HEK293T (cell line): ENCODE measurements at regions not wholly inside any gene's neighbourhood (a gene's known extent, or its start where the extent isn't known, plus 50 kb on each side); places are given as distances from the start of the nearest gene placed in this dataset.

Source experiments
- CTCF ChIA-PET: fragments of 350-600 bp; formaldehyde crosslinking; extraction: SDS; loops from one replicate; lab custom pipeline; 2021; ENCODE audit warnings: antibody characterized with exemption, inconsistent platforms; lab: Yijun Ruan, JAX
- POLR2A ChIA-PET: fragments of 350-600 bp; formaldehyde crosslinking; extraction: SDS; loops from one replicate; lab custom pipeline; 2020; ENCODE audit warnings: antibody characterized with exemption, inconsistent platforms; lab: Yijun Ruan, JAX
- DNase-seq: peaks from one replicate; pipeline ENCODE4 v3.0.0; 2012; ENCODE audit warnings: mixed read lengths; ENCODE audit errors: extremely low spot score
- ARNT ChIP-seq: fragments of 450-650 bp; IDR thresholded peaks from 2 replicates; pipeline ENCODE4 v1.6.1; 2017; ENCODE audit warnings: mild to moderate bottlenecking
- BHLHE40 ChIP-seq: fragments of 450-650 bp; IDR thresholded peaks from 2 replicates; pipeline ENCODE4 v1.6.1; 2016; ENCODE audit warnings: mild to moderate bottlenecking, moderate library complexity, borderline replicate concordance
- CTBP1 ChIP-seq: fragments of 450-650 bp; IDR thresholded peaks from 2 replicates; pipeline ENCODE4 v1.6.1; 2016; ENCODE audit warnings: borderline replicate concordance
- ELF4 ChIP-seq: fragments of 450-650 bp; IDR thresholded peaks from 2 replicates; pipeline ENCODE4 v1.6.1; 2017; ENCODE audit warnings: antibody characterized with exemption
- FOXA1 ChIP-seq: fragments of 450-650 bp; IDR thresholded peaks from 2 replicates; pipeline ENCODE4 v1.6.1; 2016; ENCODE audit warnings: mild to moderate bottlenecking
- FOXK2 ChIP-seq: fragments of 450-650 bp; IDR thresholded peaks from 2 replicates; pipeline ENCODE4 v1.6.1; 2016; ENCODE audit warnings: mild to moderate bottlenecking
- FOXM1 ChIP-seq: fragments of 450-650 bp; IDR thresholded peaks from 2 replicates; pipeline ENCODE4 v1.6.1; 2017; ENCODE audit warnings: mild to moderate bottlenecking, borderline replicate concordance
- HDGF ChIP-seq: fragments of 450-650 bp; IDR thresholded peaks from 2 replicates; pipeline ENCODE4 v1.6.1; 2017; ENCODE audit warnings: antibody characterized with exemption, borderline replicate concordance
- L3MBTL2 ChIP-seq: fragments of 450-650 bp; conservative IDR thresholded peaks from 2 replicates; pipeline ENCODE4 v1.6.1; 2016; ENCODE audit warnings: mild to moderate bottlenecking
- LEF1 ChIP-seq: fragments of 450-650 bp; IDR thresholded peaks from 2 replicates; pipeline ENCODE4 v1.6.1; 2017; ENCODE audit warnings: mild to moderate bottlenecking, borderline replicate concordance
- NFRKB ChIP-seq: fragments of 450-650 bp; IDR thresholded peaks from 2 replicates; pipeline ENCODE4 v1.6.1; 2016; ENCODE audit warnings: mild to moderate bottlenecking, moderate library complexity
- PKNOX1 ChIP-seq: fragments of 450-650 bp; IDR thresholded peaks from 2 replicates; pipeline ENCODE4 v1.6.1; 2016
- SP1 ChIP-seq: fragments of 450-650 bp; IDR thresholded peaks from 2 replicates; pipeline ENCODE4 v1.6.1; 2017
- SUZ12 ChIP-seq: fragments of 450-650 bp; IDR thresholded peaks from 2 replicates; pipeline ENCODE4 v1.6.1; 2016; ENCODE audit warnings: mild to moderate bottlenecking
- TARDBP ChIP-seq: fragments of 450-650 bp; IDR thresholded peaks from 2 replicates; pipeline ENCODE4 v1.6.1; 2016
- ZNF384 ChIP-seq: fragments of 450-650 bp; IDR thresholded peaks from 2 replicates; pipeline ENCODE4 v1.6.1; 2016

DNA sequence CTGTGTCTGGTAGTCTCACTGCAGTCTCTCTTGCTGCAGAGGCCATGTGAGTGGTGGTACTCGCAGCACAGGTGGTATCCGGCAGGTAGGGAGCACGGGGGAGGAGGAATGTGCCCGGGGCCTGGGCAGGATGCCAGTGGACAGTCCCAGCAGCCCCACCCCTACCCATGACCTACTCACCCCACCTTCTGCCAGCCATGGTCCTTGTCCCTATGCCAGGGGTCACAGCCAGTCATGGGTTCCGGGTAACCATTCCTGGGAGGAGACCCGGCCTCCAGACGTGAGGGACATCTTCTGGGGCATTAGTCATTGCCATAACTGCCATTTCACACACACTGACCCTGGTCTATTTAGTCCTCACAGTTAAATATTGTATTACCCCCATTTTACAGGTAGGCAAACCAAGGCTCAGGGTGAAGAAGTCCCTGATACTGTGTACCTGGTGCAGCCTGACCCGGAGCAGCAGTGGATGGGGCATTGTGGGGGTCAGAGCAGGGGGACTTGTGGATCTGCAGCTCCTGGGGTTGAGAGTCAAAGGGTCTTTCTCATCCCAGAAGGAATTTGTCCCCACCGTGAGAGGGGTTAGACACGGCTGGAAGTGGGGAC, 58.8 kb upstream of the TAC4 start:
- POLR2A ChIA-PET, result no interaction called here
- TF ChIP-seq SUZ12, result no peak
- TF ChIP-seq TARDBP, result no peak
- DNase-seq, result no peak
- CTCF ChIA-PET, result no interaction called here

- ChIA-PET POLR2A (no interaction called here), CTCF (no interaction called here)
- no peak for TF ChIP-seq NFRKB
- TF ChIP-seq CTBP1, result no peak
- TF ChIP-seq SP1, result no peak
- no peak for TF ChIP-seq PKNOX1
- TF ChIP-seq HDGF, result no peak
- no peak for TF ChIP-seq L3MBTL2
- TF ChIP-seq TARDBP, result no peak
- no peak for TF ChIP-seq FOXA1
- TF ChIP-seq FOXM1, result no peak
- no peak for TF ChIP-seq LEF1
- no peak for TF ChIP-seq ARNT
- no peak for TF ChIP-seq ZNF384
- TF ChIP-seq BHLHE40, result no peak
- TF ChIP-seq SUZ12, result no peak
- no peak for DNase-seq
Measured at GRCh38 chr17:49907279-49907678, 59.4 kb upstream of the TAC4 start.

DNA sequence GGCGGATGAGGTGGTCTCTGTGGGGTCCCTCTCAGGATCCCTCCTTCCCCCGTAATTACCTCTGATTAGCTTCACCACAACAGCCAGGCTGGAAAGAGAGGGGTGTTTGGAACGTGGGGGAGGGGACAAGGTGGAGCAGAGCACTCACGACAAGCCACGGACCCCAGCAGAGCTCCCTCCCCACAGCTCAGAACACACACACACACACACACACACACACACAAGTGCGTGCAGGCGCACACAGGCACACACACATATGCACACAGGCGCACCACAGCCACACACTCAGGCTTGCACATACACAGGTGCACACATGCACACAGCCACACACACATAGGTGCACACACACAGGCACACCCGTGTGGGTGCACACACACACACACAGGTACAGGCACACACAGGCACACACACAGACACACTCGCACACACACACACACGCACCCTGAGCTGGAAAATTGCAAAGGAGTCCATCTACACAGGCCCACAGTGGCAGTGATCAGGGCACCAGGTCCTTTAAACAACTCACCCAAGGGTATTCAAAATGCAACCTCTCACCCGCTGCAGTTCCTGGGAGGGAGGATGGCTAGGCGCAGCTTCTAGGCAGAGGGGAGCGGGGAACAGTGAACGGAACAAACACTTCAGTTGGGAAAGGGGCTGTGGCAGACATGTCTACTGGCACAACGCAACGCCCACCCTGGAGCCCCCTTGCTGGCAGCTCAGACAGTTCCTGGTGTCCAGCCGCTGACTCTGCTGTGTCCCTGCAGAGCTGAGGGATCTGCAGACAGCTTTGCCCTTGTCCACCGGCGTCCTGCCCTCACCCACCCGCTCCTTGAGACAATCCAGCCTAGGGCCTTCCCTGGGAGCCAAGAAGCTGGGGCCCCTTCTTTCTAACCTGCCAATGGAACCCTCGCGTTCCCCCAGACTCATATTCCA, 59.9 kb upstream of the DLX4 start:
- ChIA-PET POLR2A (interaction anchor here (0.8 to 1.2 kb wide), 2 partner anchors 8 to 121 kb away, joined by 3 read pairs; no protein-coding TSS in a partner anchor), CTCF (no interaction called here)
- no peak for DNase-seq
- no peak for TF ChIP-seq SP1
- no peak for TF ChIP-seq BHLHE40
- no peak for TF ChIP-seq ZNF384
- TF ChIP-seq LEF1, result no peak
- no peak for TF ChIP-seq ARNT
- TF ChIP-seq ELF4, result no peak
- TF ChIP-seq FOXA1, result no peak
- no peak for TF ChIP-seq SUZ12
- TF ChIP-seq HDGF, result no peak
- TF ChIP-seq NFRKB, result no peak
- no peak for TF ChIP-seq PKNOX1
- no peak for TF ChIP-seq CTBP1

GRCh38 chr17:49910094-49910857, 58.7 kb upstream of the DLX4 start:
- DNase-seq, result no peak
- ChIA-PET POLR2A (interaction anchor here (0.8 to 1.2 kb wide), 2 partner anchors 9 to 58 kb away, joined by 3 read pairs; partner anchors contain the start of gene DLX4), CTCF (no interaction called here)
- no peak for TF ChIP-seq CTBP1
- TF ChIP-seq BHLHE40, result no peak
- TF ChIP-seq LEF1, result no peak
- no peak for TF ChIP-seq ARNT
- no peak for TF ChIP-seq ZNF384
- no peak for TF ChIP-seq HDGF
- TF ChIP-seq TARDBP, result no peak

DNA sequence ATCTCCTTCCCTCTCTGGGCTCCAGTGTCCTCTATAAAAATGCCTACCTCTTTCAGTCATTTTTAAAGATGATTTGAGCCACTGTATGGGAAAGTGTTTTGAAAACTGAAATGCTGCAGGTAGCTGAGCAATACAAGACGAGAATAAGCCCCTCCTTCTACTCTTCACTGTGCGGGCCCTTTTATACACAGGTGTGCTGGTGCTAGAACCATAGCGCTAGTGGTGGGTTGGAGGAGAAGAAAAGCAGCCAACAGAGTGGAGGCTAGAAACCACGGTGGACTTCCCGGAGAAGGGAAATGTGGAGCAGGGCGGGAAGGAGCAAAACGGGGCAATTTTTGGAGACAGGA, 58.2 kb upstream of the DLX4 start:
- TF ChIP-seq L3MBTL2, result no peak
- no peak for TF ChIP-seq PKNOX1
- TF ChIP-seq ELF4, result no peak
- no peak for TF ChIP-seq SP1
- TF ChIP-seq FOXM1, result no peak
- no peak for TF ChIP-seq NFRKB
- TF ChIP-seq FOXA1, result no peak
- no peak for TF ChIP-seq FOXK2
- TF ChIP-seq BHLHE40, result no peak
- TF ChIP-seq TARDBP, result no peak
- no peak for TF ChIP-seq LEF1
- no peak for TF ChIP-seq ARNT
- no peak for TF ChIP-seq HDGF
- no peak for TF ChIP-seq CTBP1
- no peak for TF ChIP-seq SUZ12
- DNase-seq, result no peak
- CTCF ChIA-PET, result no interaction called here
- POLR2A ChIA-PET, result interaction anchor here (0.8 kb wide), 1 partner anchor 58 kb away, joined by 3 read pairs; the partner anchor contains the start of gene DLX4
